AG09309 (cell line): ENCODE measurements at regions not wholly inside any gene's neighbourhood (a gene's known extent, or its start where the extent isn't known, plus 50 kb on each side); places are given as distances from the start of the nearest gene placed in this dataset.
"Not testable (repeated sequence)": the region's sequence is repeated elsewhere in the genome, so short reads cannot be mapped to it uniquely, and the experiment has no call there.

ENCODE experiments used
- DNase-seq: peaks from one replicate; pipeline ENCODE4 v3.0.0-alpha.2; 2010; ENCODE audit warnings: low read depth
- H3K4me3 ChIP-seq: 2 replicates; pipeline ENCODE4 v1.5.1; 2011; ENCODE audit warnings: mild to moderate bottlenecking, low read depth, low read length, moderate library complexity; ENCODE audit not compliant: control insufficient read depth
- CTCF ChIP-seq: IDR thresholded peaks from 2 replicates; pipeline ENCODE4 v1.5.1; 2011; ENCODE audit warnings: mild to moderate bottlenecking, low read depth, low read length, inconsistent platforms; ENCODE audit not compliant: insufficient read depth, control insufficient read depth; ENCODE audit errors: missing control alignments

GRCh38 chr22:34608540-34609115 is 457.3 kb upstream of the ISX start:
- no peak for DNase-seq
- no peak overlapping the region for H3K4me3 ChIP-seq
- TF ChIP-seq CTCF, result no peak

- no peak for TF ChIP-seq CTCF
- no peak overlapping the region for H3K4me3 ChIP-seq
- no peak for DNase-seq
Observed at GRCh38 chr22:34609646-34610045, 456.3 kb upstream of the ISX start.

- no peak overlapping the region for H3K4me3 ChIP-seq
- no peak for TF ChIP-seq CTCF
- no peak for DNase-seq
Observed at GRCh38 chr22:34620161-34620560, 445.8 kb upstream of the ISX start.

GRCh38 chr22:34620832-34621231 is 445.1 kb upstream of the ISX start:
- no peak for TF ChIP-seq CTCF
- DNase-seq, result no peak
- no peak overlapping the region for H3K4me3 ChIP-seq

GRCh38 chr22:34622602-34623001 is 443.4 kb upstream of the ISX start:
- H3K4me3 ChIP-seq, result no peak overlapping the region
- TF ChIP-seq CTCF, result no peak
- DNase-seq, result no peak

- DNase-seq, result no peak
- no peak for TF ChIP-seq CTCF
- no peak overlapping the region for H3K4me3 ChIP-seq
Observed at GRCh38 chr22:34623580-34623979, 442.4 kb upstream of the ISX start.

- not testable (repeated sequence) for H3K4me3 ChIP-seq, DNase-seq
Observed at GRCh38 chr22:34625892-34626291, 440.1 kb upstream of the ISX start.

GRCh38 chr22:34638128-34638527 is 427.8 kb upstream of the ISX start:
- DNase-seq, result no peak
- no peak overlapping the region for H3K4me3 ChIP-seq
- TF ChIP-seq CTCF, result no peak
